Uterus (tissue), 3 donors: ENCODE measurements at regions not wholly inside any gene's neighbourhood (a gene's known extent, or its start where the extent isn't known, plus 50 kb on each side); places are given as distances from the start of the nearest gene placed in this dataset.

Source experiments
- DNase-seq, 2 donors: peaks; one replicate each; pipeline ENCODE4 v3.0.0-alpha.2; 2019 to 2020
- H3K27ac ChIP-seq, 2 donors: fragments of 200-600 bp; sonication (generic); 1 replicate in 1 of 2; 2 replicates in 1 of 2; pipeline ENCODE4 v1.5.1; 2016 to 2018
- H3K27me3 ChIP-seq, 2 donors: fragments of 200-600 bp; sonication (generic); one replicate each; pipeline ENCODE4 v1.5.1; 2018 to 2019; ENCODE audit warnings: control low read depth in 1 of 2
- H3K36me3 ChIP-seq, 2 donors: fragments of 200-600 bp; sonication (generic); one replicate each; pipeline ENCODE4 v1.5.1; 2019; ENCODE audit warnings: control low read depth in 1 of 2
- H3K4me1 ChIP-seq, 2 donors: fragments of 200-600 bp; sonication (generic); one replicate each; pipeline ENCODE4 v1.5.1; 2018 to 2019; ENCODE audit warnings: control low read depth in 1 of 2
- H3K4me3 ChIP-seq, 2 donors: fragments of 200-600 bp; sonication (generic); 1 replicate in 1 of 2; 2 replicates in 1 of 2; pipeline ENCODE4 v1.5.1; 2018 to 2019; ENCODE audit warnings: mild to moderate bottlenecking in 1 of 2
- H3K9me3 ChIP-seq, 2 donors: fragments of 200-600 bp; sonication (generic); one replicate each; pipeline ENCODE4 v1.5.1; 2019; ENCODE audit warnings: control low read depth in 1 of 2
- POLR2A ChIP-seq, 2 donors: fragments of 450-650 bp; IDR thresholded peaks; one replicate each; pipeline ENCODE4 v1.6.1; 2016; ENCODE audit warnings: antibody characterized with exemption in 2 of 2, mild to moderate bottlenecking in 1 of 2, moderate library complexity in 1 of 2
- intact Hi-C: fragments of 100-400 bp; cut with DNase I; formaldehyde crosslinking; loops from one replicate; pipeline ENCODE4 v1.15.1; 2023; ENCODE audit warnings: low total_unique reads
- TF ChIP-seq, protein P1 (sequence below), 4 experiments: fragments of 200-600 bp in 2 of 4; fragments of 450-650 bp in 2 of 4; sonication (generic) in 2 of 4; IDR thresholded peaks; one replicate each; pipeline ENCODE4 v1.5.1; 2016 to 2019; ENCODE audit warnings: antibody characterized with exemption in 4 of 4, mild to moderate bottlenecking in 2 of 4, moderate library complexity in 1 of 4
- donor health status: DM: yes; HTN: yes; CAD: no.

DNA sequence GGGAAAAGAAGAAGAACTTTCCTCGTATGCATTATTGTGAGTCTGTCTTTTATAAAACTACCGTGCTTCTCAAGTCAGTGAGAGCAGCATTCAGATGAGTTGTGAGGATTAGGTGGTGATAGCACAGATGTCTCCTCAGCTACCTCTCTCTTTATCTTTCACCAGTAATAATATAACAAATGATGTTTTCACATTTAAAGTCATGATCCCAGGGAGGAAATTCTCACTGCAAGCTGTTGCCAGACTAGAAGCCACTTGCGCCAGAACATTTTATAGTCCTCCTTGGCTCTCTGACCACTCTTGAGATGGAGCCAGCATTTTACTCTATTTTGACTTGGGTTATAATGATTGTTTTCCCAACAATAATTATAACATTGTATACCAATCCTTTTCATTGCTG, 443.1 kb downstream of the AEBP2 start:
- Histone ChIP-seq H3K9me3 (no peaks in the 10 kb centered on the region), H3K27ac (peak overlapping the region; percentile 42 to 76), H3K27me3 (no peaks in the 10 kb centered on the region), H3K4me1 (peaks cover 5 to 10% of the 10 kb centered on the region in 2 donors), H3K36me3 (no peaks in the 10 kb centered on the region), H3K4me3 (no peak overlapping the region)
- intact Hi-C loops = no loop called here
- DNase-seq = peak; percentile 30
- TF ChIP-seq, protein P1, sequence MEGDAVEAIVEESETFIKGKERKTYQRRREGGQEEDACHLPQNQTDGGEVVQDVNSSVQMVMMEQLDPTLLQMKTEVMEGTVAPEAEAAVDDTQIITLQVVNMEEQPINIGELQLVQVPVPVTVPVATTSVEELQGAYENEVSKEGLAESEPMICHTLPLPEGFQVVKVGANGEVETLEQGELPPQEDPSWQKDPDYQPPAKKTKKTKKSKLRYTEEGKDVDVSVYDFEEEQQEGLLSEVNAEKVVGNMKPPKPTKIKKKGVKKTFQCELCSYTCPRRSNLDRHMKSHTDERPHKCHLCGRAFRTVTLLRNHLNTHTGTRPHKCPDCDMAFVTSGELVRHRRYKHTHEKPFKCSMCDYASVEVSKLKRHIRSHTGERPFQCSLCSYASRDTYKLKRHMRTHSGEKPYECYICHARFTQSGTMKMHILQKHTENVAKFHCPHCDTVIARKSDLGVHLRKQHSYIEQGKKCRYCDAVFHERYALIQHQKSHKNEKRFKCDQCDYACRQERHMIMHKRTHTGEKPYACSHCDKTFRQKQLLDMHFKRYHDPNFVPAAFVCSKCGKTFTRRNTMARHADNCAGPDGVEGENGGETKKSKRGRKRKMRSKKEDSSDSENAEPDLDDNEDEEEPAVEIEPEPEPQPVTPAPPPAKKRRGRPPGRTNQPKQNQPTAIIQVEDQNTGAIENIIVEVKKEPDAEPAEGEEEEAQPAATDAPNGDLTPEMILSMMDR (IDR thresholded peaks at IDR 0.05) = no peak

DNA sequence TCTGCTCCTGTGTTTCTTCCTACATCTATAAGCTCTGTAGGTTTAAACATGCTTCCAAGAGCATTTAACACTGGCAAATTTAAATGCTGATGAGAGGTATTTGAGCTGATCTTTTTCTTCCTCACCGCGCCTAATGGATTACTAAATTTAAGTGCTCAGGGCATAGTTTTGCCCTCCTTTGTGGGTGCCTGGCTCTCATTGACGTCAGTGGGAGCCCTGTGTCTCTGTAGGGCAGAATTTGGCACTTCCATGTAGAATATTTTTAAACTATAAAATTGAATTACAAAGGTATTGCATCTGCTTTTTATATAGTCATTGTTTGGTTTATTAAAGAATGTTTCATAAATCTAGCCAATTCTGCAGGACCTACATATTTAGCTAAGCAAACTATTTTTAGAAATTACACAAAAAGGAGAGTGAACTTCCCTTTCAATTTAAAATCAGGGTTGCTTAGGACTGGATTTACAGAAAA, 444.8 kb downstream of the AEBP2 start:
- H3K36me3 ChIP-seq = no peaks in the 10 kb centered on the region
- no peak for DNase-seq
- H3K9me3 ChIP-seq = no peaks in the 10 kb centered on the region
- peak overlapping the region in 1 of 2 donors; percentile 76 for H3K27ac ChIP-seq
- H3K4me3 ChIP-seq = no peak overlapping the region
- no peak for TF ChIP-seq POLR2A (IDR thresholded peaks at IDR 0.05)
- TF ChIP-seq, protein P1 (IDR thresholded peaks at IDR 0.05) = no peak
- no peaks in the 10 kb centered on the region for H3K27me3 ChIP-seq
- peaks cover 5 to 10% of the 10 kb centered on the region in 2 donors for H3K4me1 ChIP-seq
- intact Hi-C loops = no loop called here

DNA sequence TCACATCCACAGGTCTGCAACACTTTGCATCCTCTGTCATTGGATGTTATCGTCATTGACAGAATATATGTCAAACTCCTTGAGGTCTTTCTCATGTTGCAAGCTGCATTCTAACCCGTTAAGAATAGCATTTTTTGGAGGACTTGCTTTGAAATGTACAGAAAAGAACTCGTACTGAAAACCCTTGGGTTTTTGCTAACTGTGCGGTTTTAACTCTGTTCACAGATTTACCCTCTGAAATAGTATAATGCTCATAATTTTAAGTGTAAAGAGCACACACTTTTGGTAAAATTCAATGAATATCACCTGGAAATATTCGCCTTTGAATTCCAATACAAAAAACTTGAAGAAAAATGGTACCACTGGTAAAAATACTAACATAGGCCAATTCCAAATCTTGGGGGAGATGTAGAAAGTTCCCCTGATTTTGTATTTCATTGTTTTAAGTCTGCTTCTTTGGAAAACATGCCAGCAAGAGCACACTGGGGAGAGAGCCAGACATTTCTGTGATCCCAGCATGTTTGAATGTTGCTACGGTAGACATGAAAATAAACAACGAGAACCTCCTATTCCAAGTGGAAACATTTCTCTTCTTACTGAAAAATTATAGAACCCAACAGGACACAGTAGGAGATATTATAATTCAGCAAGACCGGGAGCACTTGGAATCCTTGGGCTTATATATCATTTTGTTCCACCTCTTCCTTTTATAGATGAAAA, 446.0 kb downstream of the AEBP2 start:
- Histone ChIP-seq H3K36me3 (no peaks in the 10 kb centered on the region), H3K4me1 (peaks cover 5 to 10% of the 10 kb centered on the region in 2 donors), H3K27me3 (no peaks in the 10 kb centered on the region), H3K9me3 (no peaks in the 10 kb centered on the region), H3K27ac (peak overlapping the region; percentile 38 to 53), H3K4me3 (no peak overlapping the region)
- TF ChIP-seq, protein P1 (IDR thresholded peaks at IDR 0.05) = no peak
- TF ChIP-seq POLR2A (IDR thresholded peaks at IDR 0.05) = no peak
- intact Hi-C loops = no loop called here
- DNase-seq = peak in 1 of 2 donors; percentile 47

DNA sequence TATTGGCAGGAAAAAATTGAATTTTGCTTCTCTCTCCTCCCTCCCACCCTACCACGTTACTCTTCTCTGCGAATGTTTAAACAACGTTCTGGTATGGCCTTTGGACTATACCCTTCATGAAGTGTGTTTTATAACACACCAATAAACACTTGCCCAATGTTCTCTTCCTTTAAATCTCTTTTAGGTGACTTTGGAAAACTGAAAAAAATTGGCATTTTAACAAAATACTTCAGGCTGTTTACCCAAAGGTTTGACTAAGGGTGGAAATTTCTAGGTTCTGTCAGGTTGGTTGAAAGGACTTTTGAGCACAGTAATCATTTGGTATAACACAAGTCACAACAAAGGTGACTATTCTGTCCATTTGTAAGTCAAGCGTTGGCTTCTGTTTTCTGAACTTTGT, 446.8 kb downstream of the AEBP2 start:
- peaks cover 5 to 10% of the 10 kb centered on the region in 2 donors for H3K4me1 ChIP-seq
- H3K27ac ChIP-seq = peak overlapping the region; percentile 38 to 53

DNA sequence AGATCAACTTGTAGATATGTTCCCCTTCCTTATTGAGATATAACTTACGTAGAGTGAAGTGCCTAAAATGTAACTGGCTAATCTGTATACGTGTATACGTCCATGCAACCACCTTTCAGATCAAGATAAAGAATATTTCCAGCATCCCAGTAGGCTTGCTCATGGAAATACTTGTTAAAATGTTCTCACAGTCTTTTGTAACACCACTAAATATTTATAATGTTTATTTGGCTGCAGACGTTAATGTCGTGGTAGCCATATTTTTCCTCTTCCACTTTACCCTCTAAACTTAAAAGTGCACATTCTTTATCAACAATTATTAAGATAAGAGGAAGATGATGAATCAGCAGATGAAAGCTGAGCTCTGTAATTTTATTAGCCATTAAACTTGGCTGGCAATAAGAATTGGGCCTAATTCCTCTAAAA, 447.4 kb downstream of the AEBP2 start:
- no peak for TF ChIP-seq POLR2A (IDR thresholded peaks at IDR 0.05)
- H3K4me3 ChIP-seq = no peak overlapping the region
- no peaks in the 10 kb centered on the region for H3K27me3 ChIP-seq
- DNase-seq = no peak
- H3K4me1 ChIP-seq = peaks cover 5 to 10% of the 10 kb centered on the region in 2 donors
- intact Hi-C loops = no loop called here
- H3K9me3 ChIP-seq = no peaks in the 10 kb centered on the region
- H3K36me3 ChIP-seq = no peaks in the 10 kb centered on the region
- H3K27ac ChIP-seq = peak overlapping the region; percentile 16 to 53

More for the DNA sequence above, 446.8 kb downstream of the AEBP2 start:
- intact Hi-C loops = no loop called here
- no peak for DNase-seq
- Histone ChIP-seq H3K36me3 (no peaks in the 10 kb centered on the region), H3K4me3 (no peak overlapping the region), H3K27me3 (no peaks in the 10 kb centered on the region), H3K9me3 (no peaks in the 10 kb centered on the region)
- TF ChIP-seq, protein P1 (IDR thresholded peaks at IDR 0.05) = no peak
- TF ChIP-seq POLR2A (IDR thresholded peaks at IDR 0.05) = no peak
